ENCODE measurements at regions not wholly inside any gene's neighbourhood (a gene's known extent, or its start where the extent isn't known, plus 50 kb on each side); places are given as distances from the start of the nearest gene placed in this dataset.
A peak's percentile ranks its signal among the peaks of the same experiment; 100 is the strongest.

DNA sequence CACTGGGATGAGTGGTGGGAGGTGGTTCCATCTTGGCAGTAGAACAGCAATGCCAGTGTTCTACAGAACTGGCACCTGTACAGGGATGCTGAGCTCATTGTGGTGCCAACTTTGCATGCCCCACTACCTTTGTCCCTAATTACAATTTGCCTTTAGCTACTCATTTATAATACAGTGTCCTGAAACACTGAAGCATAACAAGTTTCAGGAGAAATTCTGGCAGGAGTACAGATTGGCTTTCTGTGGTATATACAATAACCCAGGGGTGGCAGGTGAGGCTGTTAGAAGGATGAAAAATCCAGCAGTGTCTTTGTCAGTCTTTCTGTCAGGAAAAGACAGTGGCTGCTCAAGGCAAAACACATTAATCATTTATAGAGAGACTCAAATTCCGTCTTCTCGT, 240.3 kb downstream of the FAM76B start:
- TF ChIP-seq CTCF (conservative IDR thresholded peaks at IDR 0.05; ENCODE audit: low read depth, low read length), result no peak
- H3K4me3 ChIP-seq (ENCODE audit: low read depth, low read length), result no peak overlapping the region
- DNase-seq (ENCODE audit: low read depth), result no peak

GRCh38 chr11:95548416-95548815, 241.2 kb downstream of the FAM76B start:
- TF ChIP-seq CTCF (conservative IDR thresholded peaks at IDR 0.05; ENCODE audit: low read depth, low read length), result no peak
- no peak overlapping the region for H3K4me3 ChIP-seq (ENCODE audit: low read depth, low read length)
- no peak for DNase-seq (ENCODE audit: low read depth)

- DNase-seq (ENCODE audit: low read depth), result no peak
- TF ChIP-seq CTCF (conservative IDR thresholded peaks at IDR 0.05; ENCODE audit: low read depth, low read length), result no peak
- H3K4me3 ChIP-seq (ENCODE audit: low read depth, low read length), result no peak overlapping the region
Observed at GRCh38 chr11:95547976-95548375, 241.6 kb downstream of the FAM76B start.

DNA sequence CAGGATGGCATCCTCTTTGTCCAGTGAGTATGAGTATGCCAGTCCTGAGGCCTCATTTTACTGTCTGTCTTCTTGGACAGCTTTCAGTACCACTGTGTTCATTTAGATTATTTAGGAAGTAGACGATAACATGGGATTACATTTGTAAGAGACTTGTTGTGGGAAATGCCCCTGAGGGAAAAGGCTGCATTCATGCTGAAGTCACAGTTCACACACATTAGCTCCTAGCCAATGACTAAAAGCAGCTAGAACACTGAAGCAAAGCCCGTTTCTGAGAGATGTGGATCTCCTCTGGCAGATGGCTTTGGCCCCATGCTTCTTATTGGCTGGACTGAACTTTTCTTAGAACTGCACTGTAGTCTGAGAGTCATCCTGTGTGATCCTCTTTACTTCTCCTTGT, 242.4 kb downstream of the FAM76B start:
- no peak for TF ChIP-seq CTCF (conservative IDR thresholded peaks at IDR 0.05; ENCODE audit: low read depth, low read length)
- H3K4me3 ChIP-seq (ENCODE audit: low read depth, low read length), result no peak overlapping the region
- DNase-seq (ENCODE audit: low read depth), result no peak

DNA sequence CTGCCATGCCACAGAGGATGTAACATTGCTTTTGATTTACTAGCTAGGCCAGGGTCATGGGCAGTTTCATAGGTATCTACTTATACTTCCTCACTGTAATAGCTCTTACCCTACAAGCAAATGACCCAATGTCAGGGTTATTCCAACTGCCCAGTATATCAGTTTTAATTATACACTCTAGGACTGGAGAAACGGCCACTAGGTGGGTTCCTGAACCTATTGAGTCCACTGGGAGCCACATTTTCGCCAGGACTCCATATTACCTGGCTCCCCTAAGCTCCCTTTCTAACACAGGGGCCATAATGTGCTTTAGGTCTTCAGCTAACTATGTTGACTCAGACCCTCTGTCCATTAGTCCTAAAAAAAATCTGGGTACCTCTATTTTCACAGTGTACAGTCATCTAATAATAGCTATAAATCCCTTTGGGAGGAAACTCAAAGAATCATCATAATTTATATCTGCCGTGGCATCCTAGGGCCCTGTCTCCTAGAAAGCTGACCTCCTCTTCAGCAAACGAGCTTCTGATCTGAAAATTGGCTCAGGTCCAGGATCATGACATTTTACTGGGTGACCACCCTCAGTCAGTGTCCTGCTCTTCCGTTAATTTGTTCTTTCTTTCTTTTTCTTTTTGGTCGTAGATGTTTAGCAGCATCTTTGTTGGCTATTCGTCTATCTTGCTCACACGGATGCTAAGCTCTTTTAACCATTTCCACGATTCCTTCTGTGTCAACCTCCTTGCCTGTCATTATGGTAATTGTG, 244.3 kb downstream of the FAM76B start:
- no peak overlapping the region for H3K4me3 ChIP-seq (ENCODE audit: low read depth, low read length)
- peak; percentile 41 for TF ChIP-seq CTCF (conservative IDR thresholded peaks at IDR 0.05; ENCODE audit: low read depth, low read length)
- no peak for DNase-seq (ENCODE audit: low read depth)

GRCh38 chr11:95544095-95544856, 245.3 kb downstream of the FAM76B start:
- H3K4me3 ChIP-seq (ENCODE audit: low read depth, low read length), result no peak overlapping the region
- no peak for TF ChIP-seq CTCF (conservative IDR thresholded peaks at IDR 0.05; ENCODE audit: low read depth, low read length)
- DNase-seq (ENCODE audit: low read depth), result no peak

Data from epithelial cell of proximal tubule (primary cell).